Mucosa of rectum (tissue), 2 donors: ENCODE measurements at regions not wholly inside any gene's neighbourhood (a gene's known extent, or its start where the extent isn't known, plus 50 kb on each side); places are given as distances from the start of the nearest gene placed in this dataset.

ENCODE experiments used
- H3K27ac ChIP-seq, 2 donors: one replicate each; pipeline ENCODE4 v1.7.0; 2013; ENCODE audit warnings: inconsistent platforms in 2 of 2, low read depth in 2 of 2, low read length in 2 of 2
- H3K27me3 ChIP-seq, 2 donors: one replicate each; pipeline ENCODE4 v1.7.0; 2013; ENCODE audit warnings: low read length in 2 of 2; ENCODE audit not compliant: control insufficient read depth in 2 of 2, insufficient read depth in 2 of 2
- H3K36me3 ChIP-seq, 2 donors: one replicate each; pipeline ENCODE4 v1.7.0; 2013; ENCODE audit warnings: low read length in 2 of 2; ENCODE audit not compliant: control insufficient read depth in 2 of 2, insufficient read depth in 2 of 2
- H3K4me1 ChIP-seq, 2 donors: one replicate each; pipeline ENCODE4 v1.7.0; 2013; ENCODE audit warnings: low read length in 2 of 2, mild to moderate bottlenecking in 1 of 2; ENCODE audit not compliant: control insufficient read depth in 2 of 2, insufficient read depth in 2 of 2
- H3K4me3 ChIP-seq, 2 donors: one replicate each; pipeline ENCODE4 v1.7.0; 2013; ENCODE audit warnings: low read length in 2 of 2
- H3K9ac ChIP-seq, 2 donors: one replicate each; pipeline ENCODE4 v1.7.0; 2013; ENCODE audit warnings: low read length in 2 of 2, low read depth in 1 of 2, mild to moderate bottlenecking in 1 of 2
- H3K9me3 ChIP-seq, 2 donors: one replicate each; pipeline ENCODE4 v1.7.0; 2013; ENCODE audit warnings: low read length in 2 of 2; ENCODE audit not compliant: control insufficient read depth in 2 of 2
- donor health status: healthy.
- donor health status: Normal muscosa, but diverticular disease.

GRCh38 chr16:51697454-51697853 is 546.4 kb upstream of the SALL1 start:
- H3K9ac ChIP-seq, result no peak overlapping the region
- H3K27ac ChIP-seq, result no peak overlapping the region
- H3K4me1 ChIP-seq, result no peaks in the 10 kb centered on the region
- H3K36me3 ChIP-seq, result no peaks in the 10 kb centered on the region
- H3K27me3 ChIP-seq, result no peaks in the 10 kb centered on the region
- no peak overlapping the region for H3K4me3 ChIP-seq
- H3K9me3 ChIP-seq, result no peaks in the 10 kb centered on the region

- Histone ChIP-seq H3K9me3 (no peaks in the 10 kb centered on the region), H3K27me3 (no peaks in the 10 kb centered on the region), H3K4me1 (no peaks in the 10 kb centered on the region), H3K27ac (no peak overlapping the region), H3K4me3 (no peak overlapping the region), H3K36me3 (no peaks in the 10 kb centered on the region), H3K9ac (no peak overlapping the region)
Observed at GRCh38 chr16:51696376-51696775, 545.3 kb upstream of the SALL1 start.

GRCh38 chr16:51691109-51691508 is 540.0 kb upstream of the SALL1 start:
- H3K27me3 ChIP-seq, result no peaks in the 10 kb centered on the region
- no peaks in the 10 kb centered on the region for H3K9me3 ChIP-seq
- no peak overlapping the region for H3K4me3 ChIP-seq
- H3K27ac ChIP-seq, result no peak overlapping the region
- no peak overlapping the region for H3K9ac ChIP-seq
- no peaks in the 10 kb centered on the region for H3K4me1 ChIP-seq
- H3K36me3 ChIP-seq, result no peaks in the 10 kb centered on the region

GRCh38 chr16:51685498-51685897 is 534.4 kb upstream of the SALL1 start:
- H3K4me3 ChIP-seq, result no peak overlapping the region
- H3K36me3 ChIP-seq, result no peaks in the 10 kb centered on the region
- no peak overlapping the region for H3K9ac ChIP-seq
- H3K4me1 ChIP-seq, result no peaks in the 10 kb centered on the region
- no peaks in the 10 kb centered on the region for H3K9me3 ChIP-seq
- H3K27ac ChIP-seq, result no peak overlapping the region
- no peaks in the 10 kb centered on the region for H3K27me3 ChIP-seq

- no peak overlapping the region for H3K27ac ChIP-seq
Observed at GRCh38 chr16:51683882-51684281, 532.8 kb upstream of the SALL1 start.

GRCh38 chr16:51682905-51683304 is 531.8 kb upstream of the SALL1 start:
- no peaks in the 10 kb centered on the region for H3K36me3 ChIP-seq
- no peaks in the 10 kb centered on the region for H3K9me3 ChIP-seq
- no peak overlapping the region for H3K4me3 ChIP-seq
- no peaks in the 10 kb centered on the region for H3K27me3 ChIP-seq
- H3K9ac ChIP-seq, result no peak overlapping the region
- no peaks in the 10 kb centered on the region for H3K4me1 ChIP-seq
- no peak overlapping the region for H3K27ac ChIP-seq

More at GRCh38 chr16:51683882-51684281, 532.8 kb upstream of the SALL1 start:
- H3K4me3 ChIP-seq, result no peak overlapping the region
- H3K4me1 ChIP-seq, result no peaks in the 10 kb centered on the region
- no peak overlapping the region for H3K9ac ChIP-seq
- no peaks in the 10 kb centered on the region for H3K27me3 ChIP-seq
- no peaks in the 10 kb centered on the region for H3K36me3 ChIP-seq
- H3K9me3 ChIP-seq, result no peaks in the 10 kb centered on the region

- Histone ChIP-seq H3K27me3 (no peaks in the 10 kb centered on the region), H3K4me1 (no peaks in the 10 kb centered on the region), H3K4me3 (no peak overlapping the region), H3K27ac (no peak overlapping the region), H3K9me3 (no peaks in the 10 kb centered on the region), H3K9ac (no peak overlapping the region), H3K36me3 (no peaks in the 10 kb centered on the region)
Observed at GRCh38 chr16:51674615-51675014, 523.5 kb upstream of the SALL1 start.

GRCh38 chr16:51670527-51670926 is 519.5 kb upstream of the SALL1 start:
- no peak overlapping the region for H3K27ac ChIP-seq
- H3K4me1 ChIP-seq, result no peaks in the 10 kb centered on the region
- H3K4me3 ChIP-seq, result no peak overlapping the region
- no peaks in the 10 kb centered on the region for H3K36me3 ChIP-seq
- no peaks in the 10 kb centered on the region for H3K27me3 ChIP-seq
- no peaks in the 10 kb centered on the region for H3K9me3 ChIP-seq
- no peak overlapping the region for H3K9ac ChIP-seq

- H3K27ac ChIP-seq, result no peak overlapping the region
- H3K36me3 ChIP-seq, result no peaks in the 10 kb centered on the region
- H3K27me3 ChIP-seq, result no peaks in the 10 kb centered on the region
- H3K4me3 ChIP-seq, result no peak overlapping the region
- no peaks in the 10 kb centered on the region for H3K9me3 ChIP-seq
- H3K9ac ChIP-seq, result no peak overlapping the region
- no peaks in the 10 kb centered on the region for H3K4me1 ChIP-seq
Observed at GRCh38 chr16:51666821-51667220, 515.8 kb upstream of the SALL1 start.

GRCh38 chr16:51666074-51666473 is 515.0 kb upstream of the SALL1 start:
- no peak overlapping the region for H3K4me3 ChIP-seq
- H3K9me3 ChIP-seq, result no peaks in the 10 kb centered on the region
- no peaks in the 10 kb centered on the region for H3K27me3 ChIP-seq
- H3K27ac ChIP-seq, result no peak overlapping the region
- no peaks in the 10 kb centered on the region for H3K36me3 ChIP-seq
- no peaks in the 10 kb centered on the region for H3K4me1 ChIP-seq
- H3K9ac ChIP-seq, result no peak overlapping the region

GRCh38 chr16:51665436-51665998 is 514.4 kb upstream of the SALL1 start:
- H3K27me3 ChIP-seq, result no peaks in the 10 kb centered on the region
- no peak overlapping the region for H3K27ac ChIP-seq
- no peaks in the 10 kb centered on the region for H3K4me1 ChIP-seq
- H3K4me3 ChIP-seq, result no peak overlapping the region
- H3K9me3 ChIP-seq, result no peaks in the 10 kb centered on the region
- H3K36me3 ChIP-seq, result no peaks in the 10 kb centered on the region
- H3K9ac ChIP-seq, result no peak overlapping the region
